AG04450 (cell line): ENCODE measurements at regions not wholly inside any gene's neighbourhood (a gene's known extent, or its start where the extent isn't known, plus 50 kb on each side); places are given as distances from the start of the nearest gene placed in this dataset.

ENCODE experiments used
- CTCF ChIA-PET: fragments of 300-600, 350-600 bp; formaldehyde crosslinking; extraction: SDS; loops from one replicate; lab custom pipeline; 2022; ENCODE audit warnings: antibody characterized with exemption, inconsistent platforms; lab: Charles Lee
- POLR2A ChIA-PET: fragments of 350-600 bp; formaldehyde crosslinking; extraction: SDS; loops from one replicate; lab custom pipeline; 2021; ENCODE audit warnings: antibody characterized with exemption, inconsistent platforms; lab: Yijun Ruan, JAX
- DNase-seq: peaks from one replicate; pipeline ENCODE4 v3.0.0-alpha.2; 2011; ENCODE audit warnings: low read depth, low spot score
- H3K27ac ChIP-seq: one replicate; pipeline ENCODE4 v1.5.1; 2012; ENCODE audit warnings: low read depth, low read length, control low read depth
- H3K27me3 ChIP-seq: one replicate; pipeline ENCODE4 v1.6.0; 2012; ENCODE audit warnings: low read length; ENCODE audit not compliant: control insufficient read depth, insufficient read depth
- H3K4me3 ChIP-seq: 2 replicates; pipeline ENCODE4 v1.5.1; 2011; ENCODE audit warnings: mild to moderate bottlenecking, low read depth, low read length, control low read depth
- H3K9me3 ChIP-seq: 2 replicates; pipeline ENCODE4 v1.5.1; 2012; ENCODE audit warnings: low read length; ENCODE audit not compliant: control insufficient read depth, insufficient read depth
- TF ChIP-seq, protein P1 (sequence below): IDR thresholded peaks from 2 replicates; pipeline ENCODE4 v1.5.1; 2011; ENCODE audit warnings: low read depth, low read length, control low read depth, inconsistent platforms

DNA sequence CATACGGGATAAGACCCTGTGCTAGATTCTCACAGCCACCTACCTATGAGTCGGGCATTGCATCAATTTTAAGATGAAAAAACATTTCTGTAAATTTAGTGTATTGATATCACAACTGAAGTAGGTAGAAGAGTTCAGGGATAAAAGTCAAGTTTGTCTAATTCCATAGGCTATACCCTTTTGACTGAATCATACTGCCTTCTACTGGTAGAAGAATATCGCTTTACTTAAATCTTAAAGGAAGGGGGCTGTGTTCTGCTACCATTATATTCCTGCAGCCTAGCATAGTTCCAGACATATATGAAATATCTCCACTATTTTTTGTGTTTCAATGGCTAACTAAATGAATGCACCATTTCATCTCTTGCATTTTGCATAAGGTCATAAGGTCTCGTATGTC lies 1128.6 kb downstream of the CDH8 start:
- ChIA-PET CTCF (no interaction called here), POLR2A (no interaction called here)
- DNase-seq = no peak

DNA sequence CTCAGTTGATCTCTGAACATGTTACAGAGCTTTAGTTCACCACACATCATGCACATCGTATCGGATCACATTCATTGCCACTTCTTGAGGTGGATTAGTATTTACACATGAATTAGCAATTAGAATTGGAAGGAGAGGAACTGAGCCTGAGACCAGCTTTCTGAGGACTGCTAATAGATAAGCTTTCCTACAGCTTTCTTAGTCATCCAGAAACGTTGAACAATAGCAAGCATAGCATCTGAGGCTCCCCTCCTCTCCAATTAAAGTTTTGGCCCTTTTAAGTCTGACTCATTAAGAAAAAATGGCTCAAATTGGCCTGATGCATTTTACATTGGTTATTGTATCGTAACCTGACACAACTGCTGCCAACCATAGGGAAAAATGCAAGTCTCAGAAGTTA lies 1130.4 kb downstream of the CDH8 start:
- POLR2A ChIA-PET = no interaction called here
- H3K4me3 ChIP-seq = no peak overlapping the region
- TF ChIP-seq, protein P1, sequence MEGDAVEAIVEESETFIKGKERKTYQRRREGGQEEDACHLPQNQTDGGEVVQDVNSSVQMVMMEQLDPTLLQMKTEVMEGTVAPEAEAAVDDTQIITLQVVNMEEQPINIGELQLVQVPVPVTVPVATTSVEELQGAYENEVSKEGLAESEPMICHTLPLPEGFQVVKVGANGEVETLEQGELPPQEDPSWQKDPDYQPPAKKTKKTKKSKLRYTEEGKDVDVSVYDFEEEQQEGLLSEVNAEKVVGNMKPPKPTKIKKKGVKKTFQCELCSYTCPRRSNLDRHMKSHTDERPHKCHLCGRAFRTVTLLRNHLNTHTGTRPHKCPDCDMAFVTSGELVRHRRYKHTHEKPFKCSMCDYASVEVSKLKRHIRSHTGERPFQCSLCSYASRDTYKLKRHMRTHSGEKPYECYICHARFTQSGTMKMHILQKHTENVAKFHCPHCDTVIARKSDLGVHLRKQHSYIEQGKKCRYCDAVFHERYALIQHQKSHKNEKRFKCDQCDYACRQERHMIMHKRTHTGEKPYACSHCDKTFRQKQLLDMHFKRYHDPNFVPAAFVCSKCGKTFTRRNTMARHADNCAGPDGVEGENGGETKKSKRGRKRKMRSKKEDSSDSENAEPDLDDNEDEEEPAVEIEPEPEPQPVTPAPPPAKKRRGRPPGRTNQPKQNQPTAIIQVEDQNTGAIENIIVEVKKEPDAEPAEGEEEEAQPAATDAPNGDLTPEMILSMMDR = no peak
- H3K9me3 ChIP-seq = peaks cover 12% of the 10 kb centered on the region
- no peaks in the 10 kb centered on the region for H3K27me3 ChIP-seq
- CTCF ChIA-PET = no interaction called here
- H3K27ac ChIP-seq = no peak overlapping the region
- DNase-seq = no peak

More for the DNA sequence above, 1128.6 kb downstream of the CDH8 start:
- H3K27me3 ChIP-seq = no peaks in the 10 kb centered on the region
- TF ChIP-seq, protein P1 = no peak
- H3K27ac ChIP-seq = no peak overlapping the region
- peaks cover 14% of the 10 kb centered on the region for H3K9me3 ChIP-seq
- no peak overlapping the region for H3K4me3 ChIP-seq

DNA sequence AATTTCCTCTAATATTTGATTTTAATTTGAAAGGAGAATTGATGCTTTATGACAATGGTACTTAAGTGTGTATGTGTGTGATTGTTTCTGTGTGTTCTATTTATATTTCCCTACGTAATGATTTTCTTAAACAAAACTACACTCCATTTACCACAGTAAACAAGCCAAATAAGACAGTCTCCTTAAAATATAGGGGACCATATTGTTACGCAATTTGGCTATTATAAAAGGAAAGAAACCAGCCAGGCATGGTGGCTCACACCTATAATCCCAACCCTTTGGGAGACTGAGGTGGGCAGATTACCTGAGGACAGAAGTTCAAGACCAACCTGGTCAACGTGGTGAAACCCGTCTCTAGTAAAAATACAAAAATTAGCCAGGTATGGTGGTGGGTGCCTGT lies 1134.1 kb downstream of the CDH8 start:
- TF ChIP-seq, protein P1 = no peak
- CTCF ChIA-PET = no interaction called here
- Histone ChIP-seq H3K27me3 (no peaks in the 10 kb centered on the region), H3K9me3 (peaks cover 6% of the 10 kb centered on the region; the same call in 1 of the 2 replicates), H3K4me3 (no peak overlapping the region), H3K27ac (no peak overlapping the region)
- POLR2A ChIA-PET = no interaction called here
- no peak for DNase-seq

DNA sequence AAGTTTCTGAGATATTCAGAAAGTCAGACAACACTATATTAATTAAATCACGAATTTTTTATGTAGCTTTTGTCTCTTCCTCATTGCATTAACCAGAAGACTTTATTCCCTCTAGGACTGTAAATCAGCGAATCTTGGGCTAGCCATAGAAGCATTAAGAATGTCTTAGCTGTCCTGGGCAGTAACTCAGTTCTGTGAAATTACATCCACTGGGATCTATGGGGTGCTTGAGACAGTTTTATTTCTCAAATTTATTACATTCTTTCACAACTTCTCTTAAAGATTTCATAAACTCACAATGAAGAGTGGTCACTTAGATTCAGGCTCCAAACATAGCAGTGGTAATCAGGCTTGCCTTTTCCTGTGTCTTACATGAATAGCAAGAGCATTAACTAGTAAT lies 1153.4 kb downstream of the CDH8 start:
- Histone ChIP-seq H3K27ac (no peak overlapping the region), H3K9me3 (no peaks in the 10 kb centered on the region), H3K27me3 (no peaks in the 10 kb centered on the region), H3K4me3 (no peak overlapping the region)
- TF ChIP-seq, protein P1 = no peak
- ChIA-PET POLR2A (no interaction called here), CTCF (no interaction called here)
- DNase-seq = no peak

DNA sequence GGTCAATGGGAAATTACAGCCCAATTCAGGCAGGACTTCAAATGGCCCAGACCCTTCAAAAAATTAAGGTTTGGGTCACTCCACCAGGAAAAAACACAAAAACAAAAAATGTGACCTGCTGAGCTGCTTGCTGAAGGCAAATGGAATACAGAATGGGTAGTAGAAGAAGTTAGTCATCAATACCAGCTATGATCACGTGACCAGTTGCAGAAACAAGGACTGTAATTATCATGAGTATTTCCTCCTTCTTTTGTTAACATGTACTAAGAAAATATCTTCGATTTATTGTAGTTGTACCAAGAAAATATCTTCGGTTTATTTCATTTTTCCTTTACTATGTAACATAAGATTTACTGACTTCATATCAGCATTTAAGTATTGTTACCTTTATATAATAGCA lies 1183.6 kb downstream of the CDH8 start:
- TF ChIP-seq, protein P1 = no peak
- Histone ChIP-seq H3K27ac (no peak overlapping the region), H3K9me3 (no peaks in the 10 kb centered on the region; the same call in 1 of the 2 replicates), H3K4me3 (no peak overlapping the region), H3K27me3 (no peaks in the 10 kb centered on the region)
- POLR2A ChIA-PET = no interaction called here
- no peak for DNase-seq
- CTCF ChIA-PET = no interaction called here
